ENCODE measurements at regions not wholly inside any gene's neighbourhood (a gene's known extent, or its start where the extent isn't known, plus 50 kb on each side); places are given as distances from the start of the nearest gene placed in this dataset.

DNA sequence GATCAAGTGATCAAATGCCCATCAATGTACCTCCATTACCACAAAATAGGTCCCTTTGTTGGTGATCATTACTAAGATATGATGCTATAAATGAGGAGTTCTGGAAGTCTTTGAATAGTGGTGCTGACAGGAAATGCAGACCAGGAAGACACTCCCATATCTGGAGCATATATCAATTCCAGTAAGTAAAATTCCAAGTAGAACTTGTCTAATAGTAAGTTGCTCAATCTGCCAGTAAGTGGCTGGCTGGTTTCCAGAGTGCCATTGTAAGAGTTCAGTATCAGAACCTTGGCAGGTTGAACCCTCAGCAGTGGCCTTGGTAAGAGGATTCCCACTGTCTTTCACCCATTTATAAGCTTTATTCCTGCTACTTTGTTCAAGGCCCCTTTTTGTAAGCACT, 379.9 kb upstream of the RBMS3 start:
- TF ChIP-seq FOXK2 (IDR thresholded peaks at IDR 0.05) (no peak), ARNT (IDR thresholded peaks at IDR 0.05) (no peak), ELF4 (IDR thresholded peaks at IDR 0.05) (no peak), FOXM1 (IDR thresholded peaks at IDR 0.05; ENCODE audit: borderline replicate concordance) (no peak), TARDBP (IDR thresholded peaks at IDR 0.05) (no peak), NFRKB (IDR thresholded peaks at IDR 0.05) (no peak), BHLHE40 (IDR thresholded peaks at IDR 0.05; ENCODE audit: borderline replicate concordance) (no peak), ZNF384 (IDR thresholded peaks at IDR 0.05) (no peak), L3MBTL2 (conservative IDR thresholded peaks at IDR 0.05) (no peak), FOXA1 (IDR thresholded peaks at IDR 0.05) (no peak)
- TF ChIP-seq, protein P1, sequence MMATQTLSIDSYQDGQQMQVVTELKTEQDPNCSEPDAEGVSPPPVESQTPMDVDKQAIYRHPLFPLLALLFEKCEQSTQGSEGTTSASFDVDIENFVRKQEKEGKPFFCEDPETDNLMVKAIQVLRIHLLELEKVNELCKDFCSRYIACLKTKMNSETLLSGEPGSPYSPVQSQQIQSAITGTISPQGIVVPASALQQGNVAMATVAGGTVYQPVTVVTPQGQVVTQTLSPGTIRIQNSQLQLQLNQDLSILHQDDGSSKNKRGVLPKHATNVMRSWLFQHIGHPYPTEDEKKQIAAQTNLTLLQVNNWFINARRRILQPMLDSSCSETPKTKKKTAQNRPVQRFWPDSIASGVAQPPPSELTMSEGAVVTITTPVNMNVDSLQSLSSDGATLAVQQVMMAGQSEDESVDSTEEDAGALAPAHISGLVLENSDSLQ (IDR thresholded peaks at IDR 0.05), result no peak

Measured in HEK293T (cell line).